ENCODE measurements at regions not wholly inside any gene's neighbourhood (a gene's known extent, or its start where the extent isn't known, plus 50 kb on each side); places are given as distances from the start of the nearest gene placed in this dataset.

DNA sequence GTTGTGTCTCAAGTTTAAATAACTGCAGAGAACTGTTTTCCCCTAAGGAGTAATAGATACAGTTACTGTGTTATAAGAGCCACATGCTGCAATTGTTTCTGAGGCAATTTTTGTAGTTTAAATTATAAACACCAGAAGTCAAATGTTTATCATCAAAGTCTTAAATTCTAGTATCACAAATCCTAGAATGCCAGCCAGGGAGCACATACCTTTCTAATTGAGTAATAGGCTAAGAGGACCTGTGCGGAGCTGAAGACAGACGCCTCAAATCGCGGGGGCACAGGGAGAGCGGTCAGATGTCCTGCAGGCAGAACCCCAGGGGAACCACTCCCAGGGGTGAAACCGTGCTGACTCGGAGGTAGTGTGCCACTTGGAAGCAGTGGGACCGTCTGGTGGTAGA, 65.2 kb upstream of the TNFRSF19 start:
- no peak for TF ChIP-seq GABPA (IDR thresholded peaks at IDR 0.05 in 1 of 2, conservative IDR thresholded peaks at IDR 0.05 in 1 of 2)
- TF ChIP-seq CTCF (IDR thresholded peaks at IDR 0.05; ENCODE audit: low read depth, low read length, missing input control) = no peak
- TF ChIP-seq, protein P1, sequence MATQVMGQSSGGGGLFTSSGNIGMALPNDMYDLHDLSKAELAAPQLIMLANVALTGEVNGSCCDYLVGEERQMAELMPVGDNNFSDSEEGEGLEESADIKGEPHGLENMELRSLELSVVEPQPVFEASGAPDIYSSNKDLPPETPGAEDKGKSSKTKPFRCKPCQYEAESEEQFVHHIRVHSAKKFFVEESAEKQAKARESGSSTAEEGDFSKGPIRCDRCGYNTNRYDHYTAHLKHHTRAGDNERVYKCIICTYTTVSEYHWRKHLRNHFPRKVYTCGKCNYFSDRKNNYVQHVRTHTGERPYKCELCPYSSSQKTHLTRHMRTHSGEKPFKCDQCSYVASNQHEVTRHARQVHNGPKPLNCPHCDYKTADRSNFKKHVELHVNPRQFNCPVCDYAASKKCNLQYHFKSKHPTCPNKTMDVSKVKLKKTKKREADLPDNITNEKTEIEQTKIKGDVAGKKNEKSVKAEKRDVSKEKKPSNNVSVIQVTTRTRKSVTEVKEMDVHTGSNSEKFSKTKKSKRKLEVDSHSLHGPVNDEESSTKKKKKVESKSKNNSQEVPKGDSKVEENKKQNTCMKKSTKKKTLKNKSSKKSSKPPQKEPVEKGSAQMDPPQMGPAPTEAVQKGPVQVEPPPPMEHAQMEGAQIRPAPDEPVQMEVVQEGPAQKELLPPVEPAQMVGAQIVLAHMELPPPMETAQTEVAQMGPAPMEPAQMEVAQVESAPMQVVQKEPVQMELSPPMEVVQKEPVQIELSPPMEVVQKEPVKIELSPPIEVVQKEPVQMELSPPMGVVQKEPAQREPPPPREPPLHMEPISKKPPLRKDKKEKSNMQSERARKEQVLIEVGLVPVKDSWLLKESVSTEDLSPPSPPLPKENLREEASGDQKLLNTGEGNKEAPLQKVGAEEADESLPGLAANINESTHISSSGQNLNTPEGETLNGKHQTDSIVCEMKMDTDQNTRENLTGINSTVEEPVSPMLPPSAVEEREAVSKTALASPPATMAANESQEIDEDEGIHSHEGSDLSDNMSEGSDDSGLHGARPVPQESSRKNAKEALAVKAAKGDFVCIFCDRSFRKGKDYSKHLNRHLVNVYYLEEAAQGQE (IDR thresholded peaks at IDR 0.05) = no peak
- TF ChIP-seq RXRA (IDR thresholded peaks at IDR 0.05) = no peak
- no peak for TF ChIP-seq ATF3 (IDR thresholded peaks at IDR 0.05)
- no peak for TF ChIP-seq YY1 (IDR thresholded peaks at IDR 0.05)
- no peak for TF ChIP-seq HNF4A (conservative IDR thresholded peaks at IDR 0.05)
- no peak for TF ChIP-seq TAF1 (conservative IDR thresholded peaks at IDR 0.05)
- TF ChIP-seq, protein P2, sequence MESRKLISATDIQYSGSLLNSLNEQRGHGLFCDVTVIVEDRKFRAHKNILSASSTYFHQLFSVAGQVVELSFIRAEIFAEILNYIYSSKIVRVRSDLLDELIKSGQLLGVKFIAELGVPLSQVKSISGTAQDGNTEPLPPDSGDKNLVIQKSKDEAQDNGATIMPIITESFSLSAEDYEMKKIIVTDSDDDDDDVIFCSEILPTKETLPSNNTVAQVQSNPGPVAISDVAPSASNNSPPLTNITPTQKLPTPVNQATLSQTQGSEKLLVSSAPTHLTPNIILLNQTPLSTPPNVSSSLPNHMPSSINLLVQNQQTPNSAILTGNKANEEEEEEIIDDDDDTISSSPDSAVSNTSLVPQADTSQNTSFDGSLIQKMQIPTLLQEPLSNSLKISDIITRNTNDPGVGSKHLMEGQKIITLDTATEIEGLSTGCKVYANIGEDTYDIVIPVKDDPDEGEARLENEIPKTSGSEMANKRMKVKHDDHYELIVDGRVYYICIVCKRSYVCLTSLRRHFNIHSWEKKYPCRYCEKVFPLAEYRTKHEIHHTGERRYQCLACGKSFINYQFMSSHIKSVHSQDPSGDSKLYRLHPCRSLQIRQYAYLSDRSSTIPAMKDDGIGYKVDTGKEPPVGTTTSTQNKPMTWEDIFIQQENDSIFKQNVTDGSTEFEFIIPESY (IDR thresholded peaks at IDR 0.05) = no peak
- TF ChIP-seq, protein P3, sequence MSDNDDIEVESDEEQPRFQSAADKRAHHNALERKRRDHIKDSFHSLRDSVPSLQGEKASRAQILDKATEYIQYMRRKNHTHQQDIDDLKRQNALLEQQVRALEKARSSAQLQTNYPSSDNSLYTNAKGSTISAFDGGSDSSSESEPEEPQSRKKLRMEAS (IDR thresholded peaks at IDR 0.05) = no peak
